K562 (cell line): ENCODE measurements at regions not wholly inside any gene's neighbourhood (a gene's known extent, or its start where the extent isn't known, plus 50 kb on each side); places are given as distances from the start of the nearest gene placed in this dataset.

Experiments
- ARID3A ChIP-seq: IDR thresholded peaks from 2 replicates; pipeline ENCODE4 v1.6.1; 2012; ENCODE audit warnings: low read depth, low read length, improper control_type of control experiment, borderline replicate concordance
- CBFA2T3 ChIP-seq: fragments of 450-650 bp; IDR thresholded peaks from 2 replicates; pipeline ENCODE4 v1.6.1; 2017
- CREM ChIP-seq: IDR thresholded peaks from 2 replicates; pipeline ENCODE4 v1.6.1; 2014; ENCODE audit warnings: antibody characterized with exemption, low read depth
- CTCF ChIP-seq, 3 experiments: IDR thresholded peaks in 2 of 3; conservative IDR thresholded peaks in 1 of 3; 2 replicates each; pipeline ENCODE4 v1.5.1; 2011 to 2012; ENCODE audit warnings: low read length in 3 of 3, mild to moderate bottlenecking in 3 of 3, control low read depth in 2 of 3, improper control_type of control experiment in 1 of 3, inconsistent platforms in 1 of 3, low read depth in 1 of 3, mixed read lengths in 1 of 3, moderate library complexity in 1 of 3; ENCODE audit not compliant: insufficient read depth in 2 of 3
- ELF2 ChIP-seq: fragments of 250-450 bp; sonication (Bioruptor Pico); IDR thresholded peaks from 2 replicates; pipeline ENCODE4 v1.5.0; 2021; ENCODE audit warnings: mild to moderate bottlenecking
- EP300 ChIP-seq: IDR thresholded peaks from 2 replicates; pipeline ENCODE4 v1.6.1; 2012; ENCODE audit warnings: low read length, improper control_type of control experiment
- ETS2 ChIP-seq: IDR thresholded peaks from 2 replicates; pipeline ENCODE4 v1.6.1; 2016; ENCODE audit warnings: borderline replicate concordance, missing genetic modification characterization, mild to moderate bottlenecking, moderate library complexity, missing compliant biosample characterization; ENCODE audit not compliant: poor library complexity, severe bottlenecking
- HDAC3 ChIP-seq: fragments of 450-650 bp; IDR thresholded peaks from 2 replicates; pipeline ENCODE4 v1.6.1; 2018; ENCODE audit warnings: borderline replicate concordance, mild to moderate bottlenecking, moderate library complexity; ENCODE audit not compliant: partially characterized antibody
- HINFP ChIP-seq: fragments of 450-650 bp; conservative IDR thresholded peaks from 2 replicates; pipeline ENCODE4 v1.6.1; 2016; ENCODE audit warnings: missing genetic modification characterization, low read depth, mild to moderate bottlenecking, control low read depth, missing compliant biosample characterization
- MCM7 ChIP-seq, 2 experiments: fragments of 450-650 bp; IDR thresholded peaks; 2 replicates each; pipeline ENCODE4 v1.6.1; 2016 to 2018
- MYC ChIP-seq, 2 experiments: fragments of 250-450 bp in 1 of 2; sonication (Bioruptor Pico) in 1 of 2; IDR thresholded peaks; 2 replicates each; pipeline versions ENCODE4 v1.5.1 to v1.6.1; 2012 to 2021; ENCODE audit warnings: low read depth in 2 of 2, borderline replicate concordance in 1 of 2, improper control_type of control experiment in 1 of 2, low read length in 1 of 2, mild to moderate bottlenecking in 1 of 2, moderate library complexity in 1 of 2
- PHB2 ChIP-seq: fragments of 450-650 bp; IDR thresholded peaks from 2 replicates; pipeline ENCODE4 v1.6.1; 2017; ENCODE audit warnings: low read depth
- PML ChIP-seq: IDR thresholded peaks from 2 replicates; pipeline ENCODE4 v1.6.1; 2012; ENCODE audit warnings: low read length, inconsistent platforms
- SLC30A9 ChIP-seq: fragments of 250-450 bp; sonication (Bioruptor Pico); IDR thresholded peaks from 2 replicates; pipeline ENCODE4 v1.8.0; 2022; ENCODE audit warnings: mild to moderate bottlenecking, moderate library complexity
- SMAD2 ChIP-seq: fragments of 150-350 bp; IDR thresholded peaks from 2 replicates; pipeline ENCODE4 v1.6.1; 2014; ENCODE audit warnings: low read depth, mild to moderate bottlenecking, low read length
- SMARCB1 ChIP-seq: IDR thresholded peaks from 2 replicates; pipeline ENCODE4 v1.6.1; 2011; ENCODE audit warnings: improper control_type of control experiment, low read depth; ENCODE audit not compliant: insufficient read length
- SNRNP70 ChIP-seq: fragments of 200-400 bp; formaldehyde crosslinking; optimal IDR thresholded peaks from 2 replicates; pipeline ENCODE3; 2017; ENCODE audit warnings: low read depth, low read length
- SOX6 ChIP-seq: fragments of 450-650 bp; IDR thresholded peaks from 2 replicates; pipeline ENCODE4 v1.6.1; 2014; ENCODE audit warnings: mild to moderate bottlenecking
- TAF15 ChIP-seq: fragments of 200-400 bp; formaldehyde crosslinking; IDR thresholded peaks from 2 replicates; pipeline ENCODE4 v1.6.1; 2017; ENCODE audit warnings: mild to moderate bottlenecking, low read depth, low read length, moderate library complexity
- TFAM ChIP-seq: fragments of 250-450 bp; sonication (Bioruptor Pico); conservative IDR thresholded peaks from 2 replicates; pipeline ENCODE4 v1.5.0; 2021; ENCODE audit warnings: mild to moderate bottlenecking, moderate library complexity
- TRIM24 ChIP-seq, 2 experiments: fragments of 450-650 bp; IDR thresholded peaks; 2 replicates each; pipeline ENCODE4 v1.6.1; 2016
- ZNF639 ChIP-seq, 2 experiments: fragments of 200-800 bp in 1 of 2; sonication (Bioruptor generic) in 1 of 2; sonication (generic) in 1 of 2; formaldehyde crosslinking in 1 of 2; IDR thresholded peaks in 1 of 2; conservative IDR thresholded peaks in 1 of 2; 2 replicates each; pipeline versions ENCODE4 v1.5.0 to v1.6.1; 2016 to 2020; ENCODE audit warnings: missing compliant biosample characterization in 1 of 2, missing genetic modification characterization in 1 of 2, missing genetic modification reagents in 1 of 2
- ZSCAN32 ChIP-seq: fragments of 450-650 bp; formaldehyde crosslinking; IDR thresholded peaks from 2 replicates; pipeline ENCODE4 v1.4.0; 2020; ENCODE audit warnings: mild to moderate bottlenecking, moderate library complexity

GRCh38 chr19:28685802-28686201 is 527.1 kb downstream of the UQCRFS1 start (continued):
- TF ChIP-seq ARID3A (0 out of 2 replicates have a peak, but pooled peaks have one; percentile 42), SNRNP70 (no peak), TFAM (CRISPR knock-in tag) (no peak), ETS2 (tag) (no peak), SOX6 (0 out of 2 replicates have a peak, but pooled peaks have one; percentile 44), ZNF639 (CRISPR knock-in tag; conservative IDR thresholded peaks at IDR 0.05 in 1 of 2, IDR thresholded peaks at IDR 0.05 in 1 of 2) (no peak), MYC (IDR thresholded peaks at IDR 0.05; ENCODE audit: low read depth, low read length) (peak; percentile 49; the same call in 1 of the 2 replicates), MYC (CRISPR knock-in tag; IDR thresholded peaks at IDR 0.05; ENCODE audit: borderline replicate concordance, low read depth) (no peak), PHB2 (no peak), EP300 (peak; percentile 74), ELF2 (CRISPR knock-in tag) (no peak), SLC30A9 (CRISPR knock-in tag) (no peak), CTCF (IDR thresholded peaks at IDR 0.05 in 2 of 3, conservative IDR thresholded peaks at IDR 0.05 in 1 of 3; ENCODE audit: insufficient read depth in 2 of 3, low read depth in 1 of 3, low read length in 3 of 3) (no peak), SMARCB1 (no peak), TAF15 (no peak), SMAD2 (no peak), HINFP (no peak), PML (peak; percentile 63; the same call in 1 of the 2 replicates), ZSCAN32 (CRISPR knock-in tag) (no peak), HDAC3 (peak; percentile 22), CREM (0 out of 2 replicates have a peak, but pooled peaks have one; percentile 22), TRIM24 (IDR thresholded peaks at IDR 0.05) (peak; percentile 70 to 79; a peak in 3 of 4 replicates), MCM7 (IDR thresholded peaks at IDR 0.05) (no peak), CBFA2T3 (peak; percentile 81)
